ENCODE measurements at regions not wholly inside any gene's neighbourhood (a gene's known extent, or its start where the extent isn't known, plus 50 kb on each side); places are given as distances from the start of the nearest gene placed in this dataset.
"Not testable (repeated sequence)": the region's sequence is repeated elsewhere in the genome, so short reads cannot be mapped to it uniquely, and the experiment has no call there.

DNA sequence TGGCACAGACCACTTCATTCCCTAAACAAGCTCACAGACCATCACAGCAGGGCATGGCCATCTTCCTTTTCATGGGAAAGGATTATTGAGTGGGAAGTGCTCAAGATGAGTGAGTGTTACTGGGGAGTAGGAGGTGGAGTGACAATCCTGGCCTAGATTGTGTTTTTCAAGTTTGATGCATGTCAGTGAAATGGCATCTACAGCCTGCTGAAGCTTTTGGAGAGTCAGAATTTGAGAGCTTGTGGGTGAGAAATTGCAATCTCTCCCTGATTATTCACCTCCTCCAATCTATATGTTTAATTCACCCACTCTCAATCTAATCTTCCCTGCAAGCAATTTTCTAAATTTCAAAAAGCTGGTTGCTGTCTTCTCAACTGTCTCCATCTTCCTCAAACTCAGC is 156.1 kb upstream of the G2E3 start:
- H3K9me3 ChIP-seq, result no peaks in the 10 kb centered on the region
- H3K4me2 ChIP-seq, result no peak overlapping the region
- H3K4me1 ChIP-seq, result no peaks in the 10 kb centered on the region
- no peak overlapping the region for H3K9ac ChIP-seq
- no peak for TF ChIP-seq Cebpa-rat (IDR thresholded peaks at IDR 0.05)
- H3K4me3 ChIP-seq, result no peak overlapping the region
- H3K27ac ChIP-seq, result no peak overlapping the region
- H3K36me3 ChIP-seq, result no peaks in the 10 kb centered on the region
- no peaks in the 10 kb centered on the region for H4K20me1 ChIP-seq
- no peaks in the 10 kb centered on the region for H3K27me3 ChIP-seq

DNA sequence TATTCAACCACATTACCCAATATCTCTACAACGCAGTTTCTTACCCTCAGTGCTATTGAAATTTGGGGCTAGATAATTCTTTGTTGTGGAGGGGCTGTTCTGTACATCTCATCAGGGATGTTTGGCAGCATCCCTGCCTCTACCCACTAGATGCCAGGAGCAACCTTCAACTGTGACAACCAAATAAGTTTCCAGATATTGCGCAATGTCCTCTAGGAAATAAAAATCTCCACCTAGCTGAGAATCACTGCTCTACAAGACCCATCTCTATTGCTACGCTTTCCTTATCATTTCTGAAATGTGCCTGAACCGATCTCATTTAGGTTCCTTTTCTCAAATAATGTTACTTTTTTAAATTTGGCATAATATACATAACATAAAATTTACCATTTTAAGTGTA is 155.2 kb upstream of the G2E3 start:
- no peak overlapping the region for H3K9ac ChIP-seq
- H3K9me3 ChIP-seq, result no peaks in the 10 kb centered on the region
- peak; percentile 98 for TF ChIP-seq Cebpa-rat (IDR thresholded peaks at IDR 0.05)
- no peaks in the 10 kb centered on the region for H3K4me1 ChIP-seq
- H4K20me1 ChIP-seq, result no peaks in the 10 kb centered on the region
- H3K4me2 ChIP-seq, result no peak overlapping the region
- H3K4me3 ChIP-seq, result no peak overlapping the region
- no peaks in the 10 kb centered on the region for H3K36me3 ChIP-seq
- H3K27me3 ChIP-seq, result no peaks in the 10 kb centered on the region
- H3K27ac ChIP-seq, result no peak overlapping the region

DNA sequence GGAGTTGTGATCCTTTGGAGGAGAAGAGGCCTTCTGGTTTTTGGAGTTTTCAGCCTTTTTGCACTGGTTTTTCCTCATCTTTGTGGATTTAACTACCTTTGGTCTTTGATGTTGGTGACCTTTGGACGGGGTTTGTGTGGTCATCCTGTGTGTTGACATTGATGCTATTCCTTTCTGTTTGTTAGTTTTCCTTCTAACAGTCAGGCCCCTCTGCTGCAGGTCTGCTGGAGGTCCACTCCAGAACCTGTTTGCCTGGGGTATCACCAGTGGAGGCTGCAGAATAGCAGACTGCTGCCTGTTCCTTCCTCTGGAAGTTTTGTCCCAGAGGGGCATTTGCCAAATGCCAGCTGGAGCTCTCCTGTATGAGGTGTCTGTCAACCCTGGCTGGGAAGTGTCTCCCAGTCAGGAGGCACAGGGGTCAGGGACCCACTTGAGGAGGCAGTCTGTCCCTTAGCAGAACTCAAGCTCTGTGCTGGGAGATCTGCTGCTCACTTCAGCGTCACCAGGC is 149.4 kb upstream of the G2E3 start:
- H3K27me3 ChIP-seq, H3K9me3 ChIP-seq, H3K27ac ChIP-seq, H3K9ac ChIP-seq, H4K20me1 ChIP-seq, H3K4me3 ChIP-seq, H3K36me3 ChIP-seq, H3K4me1 ChIP-seq, H3K4me2 ChIP-seq: not testable (repeated sequence)

DNA sequence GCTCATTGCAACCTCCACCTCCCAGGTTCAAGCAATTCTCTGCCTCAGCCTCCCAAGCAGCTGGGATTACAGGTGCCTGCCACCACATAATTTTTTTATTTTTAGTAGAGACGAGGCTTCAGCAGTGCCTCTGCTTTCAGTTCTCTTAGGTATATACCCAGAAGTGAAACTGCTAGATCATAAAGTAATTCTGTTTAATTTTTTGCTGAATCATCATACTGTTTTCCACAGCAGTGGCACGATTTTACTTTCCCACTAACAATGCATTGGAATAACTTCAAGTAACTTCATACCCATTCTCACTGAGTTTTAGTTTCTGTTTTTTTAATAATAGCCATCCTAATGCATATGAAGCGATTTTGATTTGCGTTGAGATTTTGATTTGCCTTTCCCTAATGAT is 148.0 kb upstream of the G2E3 start:
- no peak overlapping the region for H3K9ac ChIP-seq
- no peaks in the 10 kb centered on the region for H3K9me3 ChIP-seq
- no peak overlapping the region for H3K27ac ChIP-seq
- no peak for TF ChIP-seq Cebpa-rat (IDR thresholded peaks at IDR 0.05)
- no peak overlapping the region for H3K4me3 ChIP-seq
- no peaks in the 10 kb centered on the region for H4K20me1 ChIP-seq
- no peaks in the 10 kb centered on the region for H3K4me1 ChIP-seq
- no peaks in the 10 kb centered on the region for H3K27me3 ChIP-seq
- H3K36me3 ChIP-seq, result no peaks in the 10 kb centered on the region
- H3K4me2 ChIP-seq, result no peak overlapping the region

DNA sequence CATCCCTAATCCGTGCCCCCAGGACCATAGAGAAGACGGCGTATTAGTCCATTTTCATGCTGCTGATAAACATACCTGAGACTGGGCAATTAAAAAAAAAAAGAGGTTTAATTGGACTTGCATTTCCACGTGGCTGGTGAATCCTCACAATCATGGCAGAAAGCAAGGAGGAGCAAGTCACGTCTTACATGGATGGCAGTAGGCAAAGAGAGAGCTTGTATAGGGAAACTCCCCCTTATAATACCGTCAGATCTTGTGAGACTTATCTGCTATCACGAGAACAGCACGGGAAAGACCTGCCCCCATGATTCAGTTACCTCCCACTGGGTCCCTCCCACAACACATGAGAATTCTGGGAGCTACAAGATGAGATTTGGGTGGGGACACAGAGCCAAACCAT is 145.8 kb upstream of the G2E3 start:
- not testable (repeated sequence) for H3K36me3 ChIP-seq, H3K4me1 ChIP-seq, H3K9ac ChIP-seq, H3K27me3 ChIP-seq, H3K27ac ChIP-seq, H3K9me3 ChIP-seq, H3K4me3 ChIP-seq, H3K4me2 ChIP-seq, H4K20me1 ChIP-seq

DNA sequence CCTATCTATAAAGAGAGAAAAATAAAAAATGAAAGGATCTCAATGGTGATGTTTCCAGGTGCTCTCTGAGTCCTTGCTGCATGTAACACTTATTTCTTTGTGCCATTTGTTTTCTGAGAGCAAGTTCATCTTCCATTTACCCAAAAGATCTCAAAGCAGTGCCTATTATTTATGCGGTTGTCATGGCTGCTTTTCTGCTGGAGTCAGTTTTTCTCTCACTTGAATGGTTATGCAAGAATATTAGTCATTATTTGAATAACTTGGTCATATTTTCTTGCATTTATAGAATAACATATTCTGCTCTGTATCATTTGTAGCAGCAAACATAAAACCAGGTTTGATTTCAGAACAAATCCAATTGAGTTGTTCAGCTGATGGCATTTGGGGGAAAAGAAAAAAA is 141.8 kb upstream of the G2E3 start:
- TF ChIP-seq Cebpa-rat (IDR thresholded peaks at IDR 0.05), result no peak

DNA sequence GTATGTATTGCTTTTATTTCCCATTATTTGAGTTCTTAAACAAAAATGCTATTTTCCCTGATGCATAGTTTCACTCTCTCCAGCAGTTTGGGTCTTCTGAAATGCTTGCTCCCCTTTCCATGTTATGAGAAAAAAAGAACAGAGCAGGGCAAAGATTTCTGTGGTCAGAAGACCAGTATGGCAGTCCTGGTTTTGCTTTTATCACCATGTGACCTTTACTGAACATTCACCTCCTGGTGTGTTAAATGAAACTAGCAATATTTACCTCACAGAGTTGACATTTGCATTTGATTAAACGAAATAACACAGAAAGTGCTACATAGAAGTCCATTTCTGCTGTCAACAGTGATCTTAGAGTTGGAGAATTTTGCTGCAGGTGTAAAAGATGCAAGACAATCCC is 141.0 kb upstream of the G2E3 start:
- Histone ChIP-seq H3K27ac (no peak overlapping the region), H4K20me1 (no peaks in the 10 kb centered on the region), H3K36me3 (no peaks in the 10 kb centered on the region), H3K9me3 (no peaks in the 10 kb centered on the region), H3K4me2 (no peak overlapping the region), H3K9ac (no peak overlapping the region), H3K27me3 (no peaks in the 10 kb centered on the region), H3K4me1 (no peaks in the 10 kb centered on the region), H3K4me3 (no peak overlapping the region)
- no peak for TF ChIP-seq Cebpa-rat (IDR thresholded peaks at IDR 0.05)

More for the DNA sequence above, 141.8 kb upstream of the G2E3 start:
- no peak overlapping the region for H3K9ac ChIP-seq
- no peaks in the 10 kb centered on the region for H3K9me3 ChIP-seq
- no peak overlapping the region for H3K4me3 ChIP-seq
- H3K27ac ChIP-seq, result no peak overlapping the region
- H4K20me1 ChIP-seq, result no peaks in the 10 kb centered on the region
- H3K4me1 ChIP-seq, result no peaks in the 10 kb centered on the region
- H3K27me3 ChIP-seq, result no peaks in the 10 kb centered on the region
- no peaks in the 10 kb centered on the region for H3K36me3 ChIP-seq
- H3K4me2 ChIP-seq, result no peak overlapping the region

DNA sequence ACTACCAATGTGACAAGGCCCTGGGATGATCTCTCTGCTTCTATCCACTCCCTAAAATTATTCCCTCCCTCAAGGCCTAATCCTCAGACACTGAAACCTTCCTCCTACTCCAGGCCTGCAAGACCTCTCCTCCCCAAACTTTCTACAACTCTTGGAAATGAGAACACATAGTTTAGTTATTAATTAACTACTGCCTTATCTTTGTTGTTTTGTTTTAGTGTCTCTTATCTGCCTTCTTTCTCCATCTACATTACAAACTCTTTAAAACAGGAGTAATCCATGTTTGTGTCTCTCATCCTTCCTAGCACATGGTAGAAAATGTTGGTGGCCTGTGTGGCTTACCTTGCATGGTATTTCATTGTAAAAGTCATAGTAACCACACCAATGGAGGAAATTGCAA is 139.9 kb upstream of the G2E3 start:
- no peaks in the 10 kb centered on the region for H3K4me1 ChIP-seq
- no peaks in the 10 kb centered on the region for H3K27me3 ChIP-seq
- no peak overlapping the region for H3K4me3 ChIP-seq
- no peaks in the 10 kb centered on the region for H3K9me3 ChIP-seq
- H3K9ac ChIP-seq, result no peak overlapping the region
- H3K4me2 ChIP-seq, result no peak overlapping the region
- no peaks in the 10 kb centered on the region for H4K20me1 ChIP-seq
- H3K36me3 ChIP-seq, result no peaks in the 10 kb centered on the region
- H3K27ac ChIP-seq, result no peak overlapping the region
- no peak for TF ChIP-seq Cebpa-rat (IDR thresholded peaks at IDR 0.05)

DNA sequence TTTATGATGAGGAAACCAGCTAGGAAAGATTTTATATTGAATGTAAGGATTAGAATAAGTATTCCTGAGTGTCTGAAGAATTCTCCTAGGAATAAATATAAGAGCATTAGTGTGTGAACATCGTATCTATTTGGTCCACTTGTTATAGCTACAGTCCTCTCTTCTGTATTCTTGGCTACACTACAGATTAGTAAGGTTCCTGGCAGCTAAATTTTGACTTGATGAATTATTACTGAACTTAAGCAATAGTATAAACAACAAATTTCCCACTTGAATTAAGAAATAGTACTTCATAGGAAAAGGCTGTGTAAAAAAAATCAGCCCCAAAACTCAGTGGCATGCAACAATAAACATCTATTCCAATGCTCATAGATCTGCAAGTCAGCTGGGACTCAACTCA is 138.4 kb upstream of the G2E3 start:
- H3K9ac ChIP-seq, result no peak overlapping the region
- no peak overlapping the region for H3K4me2 ChIP-seq
- H3K27ac ChIP-seq, result no peak overlapping the region
- no peaks in the 10 kb centered on the region for H3K27me3 ChIP-seq
- TF ChIP-seq Cebpa-rat (IDR thresholded peaks at IDR 0.05), result no peak
- no peaks in the 10 kb centered on the region for H3K36me3 ChIP-seq
- H3K4me1 ChIP-seq, result no peaks in the 10 kb centered on the region
- H3K4me3 ChIP-seq, result no peak overlapping the region
- H3K9me3 ChIP-seq, result no peaks in the 10 kb centered on the region
- H4K20me1 ChIP-seq, result no peaks in the 10 kb centered on the region

DNA sequence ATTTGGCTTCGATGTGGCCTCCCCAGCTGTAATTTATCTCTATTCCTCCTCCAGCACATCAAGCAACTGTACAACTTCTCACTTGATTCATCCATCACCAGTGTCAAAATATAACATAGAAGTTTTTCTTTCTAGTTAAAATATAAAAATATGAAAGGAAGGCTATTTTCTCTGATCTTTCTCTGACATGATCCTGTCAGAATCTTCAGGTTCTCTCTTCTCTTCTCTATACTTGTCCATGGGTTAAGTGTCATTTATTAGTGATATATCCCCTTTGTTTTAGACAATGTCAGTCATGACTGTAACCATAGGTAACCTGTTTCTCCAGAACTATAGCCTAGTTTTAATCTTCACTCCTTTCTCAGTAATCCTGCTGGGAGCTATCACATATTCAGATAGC is 132.5 kb upstream of the G2E3 start:
- Histone ChIP-seq H3K9ac (no peak overlapping the region), H3K4me2 (no peak overlapping the region)

DNA sequence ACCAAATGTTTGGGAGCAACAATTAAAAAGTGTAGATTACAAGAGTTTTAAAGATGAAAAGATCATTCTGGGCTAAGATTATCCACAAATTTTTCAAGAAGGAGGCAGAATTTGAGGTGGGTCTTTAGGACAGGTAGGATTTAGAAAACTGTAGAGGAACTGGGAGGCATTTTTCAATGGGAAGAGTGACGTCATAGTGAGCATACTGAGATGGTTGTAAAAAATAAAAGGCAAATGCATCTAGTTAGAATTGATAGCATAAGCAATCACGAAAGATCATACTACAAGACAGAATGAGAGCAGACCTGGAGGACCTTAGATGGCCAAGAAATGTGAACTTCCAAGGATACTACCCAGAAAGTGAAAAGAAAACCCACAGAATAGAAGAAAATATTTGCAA is 131.6 kb upstream of the G2E3 start:
- no peaks in the 10 kb centered on the region for H3K4me1 ChIP-seq
- H3K9ac ChIP-seq, result no peak overlapping the region
- H3K27me3 ChIP-seq, result no peaks in the 10 kb centered on the region
- H3K36me3 ChIP-seq, result no peaks in the 10 kb centered on the region
- H3K4me3 ChIP-seq, result no peak overlapping the region
- TF ChIP-seq Cebpa-rat (IDR thresholded peaks at IDR 0.05), result no peak
- no peaks in the 10 kb centered on the region for H4K20me1 ChIP-seq
- H3K9me3 ChIP-seq, result no peaks in the 10 kb centered on the region
- H3K27ac ChIP-seq, result no peak overlapping the region
- H3K4me2 ChIP-seq, result no peak overlapping the region

More for the DNA sequence above, 132.5 kb upstream of the G2E3 start:
- H3K27me3 ChIP-seq, result no peaks in the 10 kb centered on the region
- no peaks in the 10 kb centered on the region for H4K20me1 ChIP-seq
- H3K4me1 ChIP-seq, result no peaks in the 10 kb centered on the region
- H3K36me3 ChIP-seq, result no peaks in the 10 kb centered on the region
- TF ChIP-seq Cebpa-rat (IDR thresholded peaks at IDR 0.05), result no peak
- H3K27ac ChIP-seq, result no peak overlapping the region
- no peak overlapping the region for H3K4me3 ChIP-seq
- no peaks in the 10 kb centered on the region for H3K9me3 ChIP-seq
